Heart right ventricle (tissue), 16 donors: ENCODE measurements at regions not wholly inside any gene's neighbourhood (a gene's known extent, or its start where the extent isn't known, plus 50 kb on each side); places are given as distances from the start of the nearest gene placed in this dataset.

Experiments
- ATAC-seq, 8 donors: fragments of 200-7000 bp; cut with Tn5 transposase; one replicate each; pipeline ENCODE4 v1.9.1; 2020; ENCODE audit warnings: mild to moderate bottlenecking in 8 of 8, moderate library complexity in 8 of 8, moderate number of reproducible peaks in 1 of 8
- DNase-seq, 2 donors: peaks; one replicate each; pipeline ENCODE4 v3.0.0-alpha.2; 2020
- H3K27ac ChIP-seq, 10 donors: fragments of 200-600 bp; sonication (generic) in 2 of 10; one replicate each; pipeline versions ENCODE4 v1.5.0 to v1.8.0; 2020 to 2022; ENCODE audit warnings: mild to moderate bottlenecking in 3 of 10
- H3K27me3 ChIP-seq, 7 donors: fragments of 200-600 bp; one replicate each; pipeline ENCODE4 v1.8.0; 2021 to 2022; ENCODE audit warnings: mild to moderate bottlenecking in 2 of 7
- H3K36me3 ChIP-seq, 9 donors: fragments of 200-600 bp; sonication (generic) in 1 of 9; one replicate each; pipeline versions ENCODE4 v1.5.0 to v1.8.0; 2020 to 2022; ENCODE audit warnings: mild to moderate bottlenecking in 2 of 9
- H3K4me1 ChIP-seq, 9 donors: fragments of 200-600 bp; sonication (generic) in 1 of 9; one replicate each; pipeline versions ENCODE4 v1.5.0 to v1.8.0; 2020 to 2022; ENCODE audit warnings: mild to moderate bottlenecking in 4 of 9
- H3K4me3 ChIP-seq, 10 donors: fragments of 200-600 bp; sonication (generic) in 2 of 10; one replicate each; pipeline versions ENCODE4 v1.5.0 to v1.8.0; 2020 to 2022; ENCODE audit warnings: mild to moderate bottlenecking in 7 of 10, moderate library complexity in 2 of 10
- H3K9me3 ChIP-seq, 11 donors: fragments of 200-600 bp in 10 of 11; sonication (generic) in 2 of 11; one replicate each; pipeline versions ENCODE4 v1.5.0 to v1.8.0; 2013 to 2022; ENCODE audit warnings: mild to moderate bottlenecking in 2 of 11, control low read depth in 1 of 11, moderate library complexity in 1 of 11
- WGBS, 2 donors: extraction: QIAGEN DNeasy Blood & Tissue Kit; methylation state at CpG; one replicate each; pipeline ENCODE4 v1.1.7; 2013; ENCODE audit warnings: inconsistent platforms in 1 of 2; 5-methylcytosine and 5-hydroxymethylcytosine counted together
- intact Hi-C, 10 donors: fragments of 100-400 bp; cut with DNase I; formaldehyde crosslinking; loops; one replicate each; pipeline versions ENCODE4 v1.11.1 to v1.14.2; 2022
- TF ChIP-seq, protein P1 (sequence below), 9 donors: fragments of 200-600 bp; sonication (generic) in 2 of 9; IDR thresholded peaks; one replicate each; pipeline versions ENCODE4 v1.5.0 to v1.8.0; 2021 to 2022; ENCODE audit warnings: antibody characterized with exemption in 9 of 9, mild to moderate bottlenecking in 5 of 9, moderate library complexity in 1 of 9
- donor health status: Arrhythmogenic right ventricular cardiomyopathy.
- donor health status: ischemic (EF 13 %, LVEDD 7.1; RV severe dilation, severe dysfunction).
- donor health status: healthy with polysubstance abuse.
- donor health status: DM: no; HTN: yes; CAD: no.
- donor health status: DM: no; HTN: no; CAD: no.
- donor health status: ischemic (EF 25% LVEDD 6.9; RV normal size, moderate dysfunction).
- donor health status: ischemic (EF 25% LVEDD 5.7; RV mildly dilated, moderate dysfunction).
- donor health status: healthy.
- donor health status: DM: yes; HTN: yes; CAD: no.
- donor health status: Ischemic cardiomyopathy.
- donor health status: ischemic (EF 35%, LVEDD 5.7; RV mildly dilated, moderate dysfunction).
- donor health status: nonischemic (EF 11% LVEDD 7.7; RV severe dilation, severe dysfunction).
- donor health status: DM: yes; HTN: yes; CAD: no.
- donor health status: PGD.
- donor health status: ischemic (EF 29% LVEDD 5.4; RV normal size, mild dysfunction).
- donor health status: nonischemic (EF 23%, LVEDD 6.1; RV moderate dilation, normal function).

DNA sequence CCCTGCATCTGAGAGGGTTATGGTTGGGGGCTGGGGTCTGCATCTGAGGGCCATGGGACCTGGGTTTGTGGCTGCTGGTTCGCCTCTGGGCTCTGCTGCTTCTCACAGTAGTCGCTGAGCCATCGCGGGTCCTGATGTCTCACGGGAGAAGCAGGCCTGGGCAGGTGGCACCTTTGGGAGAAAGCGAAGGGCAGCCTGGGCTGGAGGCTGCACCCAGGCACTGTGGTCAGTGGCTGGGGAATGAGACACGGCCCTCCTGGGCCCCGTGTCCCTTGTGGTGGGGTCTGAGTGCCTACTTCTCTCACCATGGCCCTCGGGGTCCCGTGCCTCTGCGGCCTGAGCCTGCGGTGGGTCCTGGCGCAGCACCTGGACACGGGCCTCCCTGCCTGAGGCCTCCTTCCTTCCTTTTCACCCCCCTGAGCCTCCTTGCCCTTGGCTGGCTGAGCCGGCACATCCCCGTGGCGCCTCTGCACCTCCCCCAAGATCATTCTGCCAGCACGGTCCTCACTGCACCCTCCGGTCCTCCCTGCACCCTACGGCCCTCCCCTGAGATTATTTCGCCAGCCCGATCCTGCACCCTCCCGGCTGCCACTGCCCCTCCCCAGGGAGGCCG lies 206.0 kb downstream of the ERMARD start:
- TF ChIP-seq, protein P1, sequence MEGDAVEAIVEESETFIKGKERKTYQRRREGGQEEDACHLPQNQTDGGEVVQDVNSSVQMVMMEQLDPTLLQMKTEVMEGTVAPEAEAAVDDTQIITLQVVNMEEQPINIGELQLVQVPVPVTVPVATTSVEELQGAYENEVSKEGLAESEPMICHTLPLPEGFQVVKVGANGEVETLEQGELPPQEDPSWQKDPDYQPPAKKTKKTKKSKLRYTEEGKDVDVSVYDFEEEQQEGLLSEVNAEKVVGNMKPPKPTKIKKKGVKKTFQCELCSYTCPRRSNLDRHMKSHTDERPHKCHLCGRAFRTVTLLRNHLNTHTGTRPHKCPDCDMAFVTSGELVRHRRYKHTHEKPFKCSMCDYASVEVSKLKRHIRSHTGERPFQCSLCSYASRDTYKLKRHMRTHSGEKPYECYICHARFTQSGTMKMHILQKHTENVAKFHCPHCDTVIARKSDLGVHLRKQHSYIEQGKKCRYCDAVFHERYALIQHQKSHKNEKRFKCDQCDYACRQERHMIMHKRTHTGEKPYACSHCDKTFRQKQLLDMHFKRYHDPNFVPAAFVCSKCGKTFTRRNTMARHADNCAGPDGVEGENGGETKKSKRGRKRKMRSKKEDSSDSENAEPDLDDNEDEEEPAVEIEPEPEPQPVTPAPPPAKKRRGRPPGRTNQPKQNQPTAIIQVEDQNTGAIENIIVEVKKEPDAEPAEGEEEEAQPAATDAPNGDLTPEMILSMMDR (IDR thresholded peaks at IDR 0.05), result no peak
- Histone ChIP-seq H3K27me3 (peaks cover 0 to 28% (median 12%) of the 10 kb centered on the region in 7 donors), H3K4me3 (no peak overlapping the region), H3K27ac (no peak overlapping the region), H3K9me3 (no peaks in the 10 kb centered on the region), H3K36me3 (no peaks in the 10 kb centered on the region), H3K4me1 (peaks cover 0 to 24% (median 9%) of the 10 kb centered on the region in 9 donors)
- whole genome bisulfite sequencing, 2 donors, result 90 to 91% methylated on average over 24 of the region's 24 CpGs
- ATAC-seq, result no peak
- intact Hi-C loops, result no loop called here
- DNase-seq, result peak in 1 of 2 donors; percentile 10

DNA sequence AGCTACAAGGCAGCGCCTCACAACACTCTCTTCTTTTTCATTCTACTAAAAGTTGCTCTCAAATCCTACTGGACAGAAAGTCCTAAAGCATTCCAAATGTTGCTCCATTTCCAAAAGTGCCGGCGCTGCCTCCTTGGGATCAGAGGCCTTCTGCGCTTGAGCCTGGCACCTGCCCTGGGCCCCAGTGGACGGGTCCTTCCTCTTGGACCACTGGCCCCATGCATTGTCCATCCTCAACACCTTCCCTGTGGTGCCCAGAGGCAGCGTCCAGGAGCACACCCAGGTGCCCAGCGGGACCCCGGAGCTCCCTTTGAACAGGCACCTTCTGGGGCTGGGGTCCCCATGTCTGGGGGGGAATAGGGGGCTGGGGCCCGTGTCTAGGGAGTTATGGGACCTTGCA lies 205.2 kb downstream of the ERMARD start:
- DNase-seq, result no peak

DNA sequence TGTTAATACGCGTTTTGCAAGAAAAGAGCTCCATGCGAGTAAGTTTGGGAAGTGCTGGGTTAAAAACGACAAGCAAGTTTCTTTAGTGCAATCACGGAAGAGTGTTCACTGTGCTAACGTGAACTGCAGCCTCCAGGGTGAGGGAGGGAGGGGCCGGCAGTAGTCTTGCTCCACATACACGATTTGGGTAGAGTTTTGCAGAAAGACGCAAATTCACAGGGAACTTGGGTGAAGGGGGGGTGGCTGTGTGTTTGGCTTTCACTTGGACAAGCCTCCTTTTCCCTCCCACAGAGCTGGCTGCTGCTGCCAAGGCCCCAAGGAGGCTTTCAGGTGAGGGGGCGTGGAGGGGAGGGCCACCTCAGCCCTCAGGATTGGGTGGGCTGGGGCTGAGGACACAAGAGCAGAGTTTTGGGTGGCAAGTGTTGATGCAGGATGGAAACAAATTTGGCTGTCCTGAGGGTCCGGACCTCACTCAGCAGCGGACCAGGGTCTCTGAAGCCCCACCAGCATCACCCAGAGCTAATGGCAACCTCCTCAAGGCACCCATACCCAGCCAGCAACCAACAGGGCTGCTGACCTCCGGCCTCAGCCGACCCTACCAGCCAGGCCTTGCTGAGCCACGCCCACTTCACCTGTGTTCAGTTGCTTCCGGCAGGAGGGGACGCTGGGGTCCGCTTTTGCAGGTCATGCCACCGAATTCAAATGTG lies 204.5 kb downstream of the ERMARD start:
- Histone ChIP-seq H3K27ac (no peak overlapping the region), H3K4me3 (no peak overlapping the region), H3K9me3 (no peaks in the 10 kb centered on the region), H3K27me3 (peaks cover 0 to 14% (median 4%) of the 10 kb centered on the region in 7 donors), H3K4me1 (peaks cover 0 to 11% (median 0%) of the 10 kb centered on the region in 9 donors), H3K36me3 (no peaks in the 10 kb centered on the region)
- no peak for DNase-seq
- TF ChIP-seq, protein P1 (IDR thresholded peaks at IDR 0.05), result no peak
- ATAC-seq, result no peak
- 70 to 73% methylated on average over 19 of the region's 19 CpGs for WGBS, 2 donors
- intact Hi-C loops, result no loop called here

More for the DNA sequence above, 205.2 kb downstream of the ERMARD start:
- H3K4me1 ChIP-seq, result peaks cover 0 to 16% (median 1%) of the 10 kb centered on the region in 9 donors
- no peaks in the 10 kb centered on the region for H3K36me3 ChIP-seq
- no peak overlapping the region for H3K4me3 ChIP-seq
- H3K9me3 ChIP-seq, result no peaks in the 10 kb centered on the region
- TF ChIP-seq, protein P1 (IDR thresholded peaks at IDR 0.05), result no peak
- H3K27ac ChIP-seq, result no peak overlapping the region
- intact Hi-C loops, result no loop called here
- peaks cover 0 to 19% (median 9%) of the 10 kb centered on the region in 7 donors for H3K27me3 ChIP-seq
- 87 to 93% methylated on average over 9 of the region's 9 CpGs for WGBS, 2 donors
- no peak for ATAC-seq

DNA sequence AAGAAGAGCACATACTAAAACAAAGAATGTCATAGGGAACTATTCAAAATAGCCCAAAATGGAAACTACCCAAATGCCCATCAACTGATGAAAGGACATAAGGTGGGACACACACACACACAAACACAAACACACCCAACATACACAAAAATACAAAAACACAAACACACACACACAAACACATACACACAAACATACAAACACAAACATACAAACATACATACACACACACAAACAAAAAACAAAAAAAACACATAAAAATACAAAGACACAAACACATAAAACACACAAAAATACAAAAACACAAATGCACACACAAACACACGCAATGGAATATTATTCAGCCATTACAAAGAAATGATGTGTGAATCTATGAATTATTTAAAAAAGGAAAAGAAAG lies 203.6 kb downstream of the ERMARD start:
- Histone ChIP-seq H3K4me1 (peaks cover 0 to 11% (median 0%) of the 10 kb centered on the region in 9 donors), H3K27me3 (peaks cover 0 to 14% (median 0%) of the 10 kb centered on the region in 7 donors), H3K36me3 (no peaks in the 10 kb centered on the region), H3K4me3 (no peak overlapping the region), H3K9me3 (no peaks in the 10 kb centered on the region), H3K27ac (no peak overlapping the region)
- intact Hi-C loops, result no loop called here
- TF ChIP-seq, protein P1 (IDR thresholded peaks at IDR 0.05), result no peak
- ATAC-seq (no peak), DNase-seq (no peak)
- WGBS, 2 donors, result 97% methylated on average over 1 of the region's 1 CpG
